ENCODE measurements at regions not wholly inside any gene's neighbourhood (a gene's known extent, or its start where the extent isn't known, plus 50 kb on each side); places are given as distances from the start of the nearest gene placed in this dataset.

GRCh38 chr11:134734894-134735293 is 322.9 kb upstream of the B3GAT1 start:
- TF ChIP-seq, protein P1, sequence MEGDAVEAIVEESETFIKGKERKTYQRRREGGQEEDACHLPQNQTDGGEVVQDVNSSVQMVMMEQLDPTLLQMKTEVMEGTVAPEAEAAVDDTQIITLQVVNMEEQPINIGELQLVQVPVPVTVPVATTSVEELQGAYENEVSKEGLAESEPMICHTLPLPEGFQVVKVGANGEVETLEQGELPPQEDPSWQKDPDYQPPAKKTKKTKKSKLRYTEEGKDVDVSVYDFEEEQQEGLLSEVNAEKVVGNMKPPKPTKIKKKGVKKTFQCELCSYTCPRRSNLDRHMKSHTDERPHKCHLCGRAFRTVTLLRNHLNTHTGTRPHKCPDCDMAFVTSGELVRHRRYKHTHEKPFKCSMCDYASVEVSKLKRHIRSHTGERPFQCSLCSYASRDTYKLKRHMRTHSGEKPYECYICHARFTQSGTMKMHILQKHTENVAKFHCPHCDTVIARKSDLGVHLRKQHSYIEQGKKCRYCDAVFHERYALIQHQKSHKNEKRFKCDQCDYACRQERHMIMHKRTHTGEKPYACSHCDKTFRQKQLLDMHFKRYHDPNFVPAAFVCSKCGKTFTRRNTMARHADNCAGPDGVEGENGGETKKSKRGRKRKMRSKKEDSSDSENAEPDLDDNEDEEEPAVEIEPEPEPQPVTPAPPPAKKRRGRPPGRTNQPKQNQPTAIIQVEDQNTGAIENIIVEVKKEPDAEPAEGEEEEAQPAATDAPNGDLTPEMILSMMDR (IDR thresholded peaks at IDR 0.05; ENCODE audit: low read depth, low read length), result no peak
- no peak for TF ChIP-seq POLR2A (IDR thresholded peaks at IDR 0.05; ENCODE audit: extremely low read depth, insufficient read length)

Measured in NB4 (cell line).